ENCODE measurements at regions not wholly inside any gene's neighbourhood (a gene's known extent, or its start where the extent isn't known, plus 50 kb on each side); places are given as distances from the start of the nearest gene placed in this dataset.

DNA sequence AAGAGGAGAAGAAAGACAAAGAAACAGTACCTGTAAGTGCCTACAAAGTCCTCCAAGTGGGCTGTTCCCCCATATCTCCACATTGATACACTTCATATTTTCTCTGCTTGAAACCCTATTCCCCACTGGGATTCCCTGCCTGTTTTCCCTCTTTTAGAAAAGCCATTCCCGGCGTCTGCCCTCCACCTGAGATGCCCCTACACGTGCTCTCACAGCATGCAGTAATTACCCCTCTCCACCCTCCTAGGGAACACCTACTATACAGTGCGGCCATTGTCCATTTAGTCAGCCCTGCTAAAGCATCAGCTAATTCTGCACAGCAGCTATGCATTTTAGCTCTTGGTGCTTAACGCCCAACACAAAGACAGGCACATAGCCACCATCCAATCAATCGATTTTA, 135.7 kb upstream of the TIAM1 start:
- H2AFZ ChIP-seq, result no peak overlapping the region
- no peaks in the 10 kb centered on the region for H3K36me3 ChIP-seq (replicated peaks; ENCODE audit: insufficient read depth, low read depth)
- no peaks in the 10 kb centered on the region for H3K9me2 ChIP-seq (replicated peaks; ENCODE audit: insufficient read depth)
- no peaks in the 10 kb centered on the region for H3K27me3 ChIP-seq
- no peak for DNase-seq (ENCODE audit: low spot score)
- H3K4me1 ChIP-seq (ENCODE audit: insufficient read depth), result no peaks in the 10 kb centered on the region
- no peaks in the 10 kb centered on the region for H3K79me2 ChIP-seq
- no peaks in the 10 kb centered on the region for H3K9me3 ChIP-seq (ENCODE audit: low read depth)
- WGBS (ENCODE audit: low lambda C conversion rate, missing lambda C conversion rate), result 71% methylated on average over 6 of the region's 6 CpGs
- TF ChIP-seq, protein P1, sequence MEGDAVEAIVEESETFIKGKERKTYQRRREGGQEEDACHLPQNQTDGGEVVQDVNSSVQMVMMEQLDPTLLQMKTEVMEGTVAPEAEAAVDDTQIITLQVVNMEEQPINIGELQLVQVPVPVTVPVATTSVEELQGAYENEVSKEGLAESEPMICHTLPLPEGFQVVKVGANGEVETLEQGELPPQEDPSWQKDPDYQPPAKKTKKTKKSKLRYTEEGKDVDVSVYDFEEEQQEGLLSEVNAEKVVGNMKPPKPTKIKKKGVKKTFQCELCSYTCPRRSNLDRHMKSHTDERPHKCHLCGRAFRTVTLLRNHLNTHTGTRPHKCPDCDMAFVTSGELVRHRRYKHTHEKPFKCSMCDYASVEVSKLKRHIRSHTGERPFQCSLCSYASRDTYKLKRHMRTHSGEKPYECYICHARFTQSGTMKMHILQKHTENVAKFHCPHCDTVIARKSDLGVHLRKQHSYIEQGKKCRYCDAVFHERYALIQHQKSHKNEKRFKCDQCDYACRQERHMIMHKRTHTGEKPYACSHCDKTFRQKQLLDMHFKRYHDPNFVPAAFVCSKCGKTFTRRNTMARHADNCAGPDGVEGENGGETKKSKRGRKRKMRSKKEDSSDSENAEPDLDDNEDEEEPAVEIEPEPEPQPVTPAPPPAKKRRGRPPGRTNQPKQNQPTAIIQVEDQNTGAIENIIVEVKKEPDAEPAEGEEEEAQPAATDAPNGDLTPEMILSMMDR (IDR thresholded peaks at IDR 0.05; ENCODE audit: poor library complexity), result no peak
- TF ChIP-seq EZH2 (IDR thresholded peaks at IDR 0.05; ENCODE audit: borderline replicate concordance) (no peak), EZH2phosphoT487 (IDR thresholded peaks at IDR 0.05; ENCODE audit: low read depth, severe bottlenecking, unreplicated experiment) (no peak)
- H3K4me3 ChIP-seq, result no peak overlapping the region
- H3K4me2 ChIP-seq, result no peak overlapping the region
- H4K20me1 ChIP-seq (ENCODE audit: insufficient read depth, poor library complexity, severe bottlenecking), result no peaks in the 10 kb centered on the region
- H3K27ac ChIP-seq, result no peak overlapping the region

DNA sequence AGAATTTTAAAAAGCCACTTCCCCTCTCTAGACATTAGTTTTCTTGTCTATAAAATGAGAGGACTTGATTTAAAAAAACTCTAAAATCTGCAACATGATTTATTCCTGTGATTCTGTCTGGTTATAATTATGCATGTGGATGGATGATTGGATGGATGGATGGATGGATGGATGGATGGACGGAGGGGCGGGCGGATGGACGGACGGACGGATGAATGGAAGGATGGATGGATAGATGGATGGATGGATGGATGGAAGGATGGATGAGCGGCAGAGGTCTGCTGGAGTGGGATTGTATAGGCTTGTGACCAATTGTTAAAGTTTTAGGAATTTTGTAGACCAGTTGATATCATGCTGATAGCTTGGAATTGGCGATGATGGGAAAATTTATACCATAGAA, 135.2 kb upstream of the TIAM1 start:
- H3K27me3 ChIP-seq, result no peaks in the 10 kb centered on the region
- no peaks in the 10 kb centered on the region for H3K9me2 ChIP-seq (replicated peaks; ENCODE audit: insufficient read depth)
- no peak overlapping the region for H3K4me3 ChIP-seq
- no peaks in the 10 kb centered on the region for H3K36me3 ChIP-seq (replicated peaks; ENCODE audit: insufficient read depth, low read depth)
- H4K20me1 ChIP-seq (ENCODE audit: insufficient read depth, poor library complexity, severe bottlenecking), result no peaks in the 10 kb centered on the region
- H3K4me1 ChIP-seq (ENCODE audit: insufficient read depth), result no peaks in the 10 kb centered on the region
- H2AFZ ChIP-seq, result no peak overlapping the region
- DNase-seq (ENCODE audit: low spot score), result no peak
- H3K4me2 ChIP-seq, result no peak overlapping the region
- no peak for TF ChIP-seq EZH2phosphoT487 (IDR thresholded peaks at IDR 0.05; ENCODE audit: low read depth, severe bottlenecking, unreplicated experiment)
- no peak for TF ChIP-seq EZH2 (IDR thresholded peaks at IDR 0.05; ENCODE audit: borderline replicate concordance)
- TF ChIP-seq, protein P1 (IDR thresholded peaks at IDR 0.05; ENCODE audit: poor library complexity), result no peak
- no peaks in the 10 kb centered on the region for H3K79me2 ChIP-seq
- WGBS (ENCODE audit: low lambda C conversion rate, missing lambda C conversion rate), result 97% methylated on average over 8 of the region's 8 CpGs
- H3K27ac ChIP-seq, result no peak overlapping the region
- H3K9me3 ChIP-seq (ENCODE audit: low read depth), result no peaks in the 10 kb centered on the region

DNA sequence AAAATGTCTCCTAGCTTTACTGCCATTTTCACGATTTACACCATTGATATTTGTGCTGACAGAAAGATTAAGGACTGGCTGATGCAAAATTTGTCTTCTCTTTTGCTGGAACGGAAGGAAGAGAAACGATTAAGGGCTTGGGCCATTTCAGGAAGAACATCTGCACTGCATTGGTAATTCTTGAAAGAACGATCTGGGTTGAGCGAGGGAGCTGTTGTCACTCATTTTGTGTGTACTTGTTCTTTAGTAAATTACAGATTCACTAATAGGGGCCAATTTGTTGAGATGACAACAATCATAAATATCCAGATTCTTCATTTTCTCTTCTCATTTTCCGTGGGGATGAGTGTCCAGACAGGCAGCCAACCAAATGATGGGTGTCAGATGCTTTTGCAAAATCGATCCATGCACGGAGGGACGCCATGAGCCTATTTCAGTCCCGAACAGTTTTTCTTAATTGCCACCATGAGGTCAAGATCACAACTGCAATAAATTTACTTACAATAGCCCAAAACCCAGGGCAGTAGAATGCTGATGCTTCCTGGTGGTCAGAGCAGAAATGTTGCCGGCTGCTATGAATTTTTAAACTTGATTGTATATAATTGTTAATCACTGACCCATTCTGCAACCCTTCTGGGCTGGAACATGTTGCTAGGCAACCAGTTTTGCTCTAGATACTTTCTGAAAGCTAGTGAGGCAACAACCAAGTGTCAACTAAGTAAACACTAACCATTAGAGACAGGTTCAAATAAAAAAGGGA, 132.4 kb upstream of the TIAM1 start:
- H3K9me3 ChIP-seq (ENCODE audit: low read depth), result no peaks in the 10 kb centered on the region
- TF ChIP-seq, protein P1 (IDR thresholded peaks at IDR 0.05; ENCODE audit: poor library complexity), result no peak
- TF ChIP-seq EZH2phosphoT487 (IDR thresholded peaks at IDR 0.05; ENCODE audit: low read depth, severe bottlenecking, unreplicated experiment) (no peak), EZH2 (IDR thresholded peaks at IDR 0.05; ENCODE audit: borderline replicate concordance) (no peak)

More for the DNA sequence above, 132.4 kb upstream of the TIAM1 start:
- no peaks in the 10 kb centered on the region for H4K20me1 ChIP-seq (ENCODE audit: insufficient read depth, poor library complexity, severe bottlenecking)
- H3K4me3 ChIP-seq, result no peak overlapping the region
- no peaks in the 10 kb centered on the region for H3K9me2 ChIP-seq (replicated peaks; ENCODE audit: insufficient read depth)
- 86% methylated on average over 11 of the region's 11 CpGs for WGBS (ENCODE audit: low lambda C conversion rate, missing lambda C conversion rate)
- H2AFZ ChIP-seq, result no peak overlapping the region
- no peaks in the 10 kb centered on the region for H3K27me3 ChIP-seq
- no peaks in the 10 kb centered on the region for H3K36me3 ChIP-seq (replicated peaks; ENCODE audit: insufficient read depth, low read depth)
- H3K79me2 ChIP-seq, result no peaks in the 10 kb centered on the region
- H3K4me2 ChIP-seq, result no peak overlapping the region
- H3K27ac ChIP-seq, result no peak overlapping the region
- no peaks in the 10 kb centered on the region for H3K4me1 ChIP-seq (ENCODE audit: insufficient read depth)
- no peak for DNase-seq (ENCODE audit: low spot score)

All from hepatocyte (in vitro differentiated cells).